ENCODE measurements at regions not wholly inside any gene's neighbourhood (a gene's known extent, or its start where the extent isn't known, plus 50 kb on each side); places are given as distances from the start of the nearest gene placed in this dataset.
"Not testable (repeated sequence)": the region's sequence is repeated elsewhere in the genome, so short reads cannot be mapped to it uniquely, and the experiment has no call there.

DNA sequence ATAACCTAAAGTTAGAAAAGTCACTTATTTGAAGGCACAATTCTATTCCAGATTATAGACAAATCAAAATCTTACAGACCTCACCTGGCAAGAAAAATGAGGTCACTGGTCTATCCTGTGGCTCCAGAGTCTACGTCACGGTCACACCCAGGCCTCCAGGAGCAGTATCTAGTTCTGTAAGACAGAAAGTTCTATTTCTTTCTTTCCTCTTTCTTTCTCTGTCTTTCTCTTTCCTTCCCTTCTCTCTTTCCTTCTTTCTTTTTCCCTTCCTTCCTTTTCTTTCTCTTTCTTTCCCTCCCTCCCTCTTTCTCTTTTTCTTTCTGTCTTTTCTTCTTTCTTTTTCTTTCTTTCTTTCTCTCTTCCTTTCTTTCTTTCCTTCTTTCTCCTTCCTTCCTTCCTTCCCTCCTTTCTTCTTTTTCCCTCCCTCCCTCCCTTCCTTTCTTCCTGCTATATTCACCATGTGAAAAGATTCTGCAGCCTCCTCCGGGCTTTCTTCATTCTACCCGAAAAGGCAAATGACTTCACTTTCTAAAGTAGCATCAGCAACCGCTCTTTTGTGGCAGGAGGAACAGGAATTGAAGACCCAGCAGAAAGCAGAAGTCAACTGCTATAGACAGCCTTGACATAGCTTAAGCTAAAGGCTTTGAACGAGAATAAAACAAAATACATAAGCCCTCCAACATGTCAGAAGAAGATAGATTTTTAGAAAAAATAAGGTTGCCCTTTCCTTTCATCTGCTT, 83.9 kb upstream of the SIRPG start:
- H3K27ac ChIP-seq, result no peak overlapping the region
- no peak for TF ChIP-seq CTCF (IDR thresholded peaks at IDR 0.05)
- DNase-seq (no peak), FAIRE-seq (no peak), ATAC-seq (no peak)
- no peaks in the 10 kb centered on the region for H3K9me3 ChIP-seq
- H3K4me1 ChIP-seq, result no peaks in the 10 kb centered on the region
- H3K36me3 ChIP-seq, result no peaks in the 10 kb centered on the region
- H3K27me3 ChIP-seq, result no peaks in the 10 kb centered on the region
- H3K4me3 ChIP-seq, result no peak overlapping the region
- intact Hi-C loops (cut with DNase I), result no loop called here
- WGBS, 2 donors, result 54 to 65% methylated on average over 6 of the region's 6 CpGs

- no peak for FAIRE-seq
- Histone ChIP-seq H3K9me3 (no peaks in the 10 kb centered on the region), H3K4me3 (no peak overlapping the region), H3K27me3 (no peaks in the 10 kb centered on the region), H3K27ac (no peak overlapping the region), H3K36me3 (no peaks in the 10 kb centered on the region), H3K4me1 (no peaks in the 10 kb centered on the region)
- DNase-seq, result no peak
- no peak for TF ChIP-seq CTCF (IDR thresholded peaks at IDR 0.05)
- 41 to 71% methylated on average over 1 of the region's 1 CpG for WGBS, 2 donors
- intact Hi-C loops (cut with DNase I), result no loop called here
- ATAC-seq, result no peak
Observed at GRCh38 chr20:1737134-1737533, 79.6 kb upstream of the SIRPG start.

DNA sequence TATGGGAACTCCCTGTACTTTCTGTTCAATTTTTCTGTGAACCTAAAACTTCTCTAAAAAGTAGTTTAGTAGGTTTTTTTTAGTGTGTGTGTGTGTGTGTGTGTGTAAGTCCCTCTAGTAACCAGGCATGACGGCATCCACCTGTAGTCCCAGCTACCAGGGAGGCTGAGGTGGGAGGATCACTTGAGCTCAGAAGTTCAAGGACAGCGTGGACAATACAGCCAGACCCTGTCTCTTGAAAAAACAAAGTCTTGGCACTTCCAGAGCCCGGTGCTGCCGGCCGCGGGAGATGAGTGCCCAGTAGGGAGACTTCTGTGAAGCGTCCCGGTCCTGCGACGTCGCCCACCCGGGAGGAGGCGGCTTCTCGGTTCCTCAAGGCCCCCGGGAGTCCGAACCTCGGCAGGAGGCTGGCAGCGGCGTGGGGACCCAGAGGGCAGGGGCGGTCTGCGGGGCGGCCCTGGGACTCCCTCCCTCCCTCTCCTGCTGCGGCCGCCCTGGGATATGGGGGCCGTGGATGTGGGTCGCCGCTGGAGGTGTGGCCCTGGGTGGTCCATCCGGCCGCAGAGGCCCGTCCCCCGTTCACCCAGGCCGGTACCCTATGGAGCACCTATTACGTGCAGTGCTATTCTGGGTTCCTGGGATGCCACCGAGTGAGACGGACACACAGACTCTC, 78.0 kb upstream of the SIRPG start:
- ATAC-seq (no peak), FAIRE-seq (no peak)

DNA sequence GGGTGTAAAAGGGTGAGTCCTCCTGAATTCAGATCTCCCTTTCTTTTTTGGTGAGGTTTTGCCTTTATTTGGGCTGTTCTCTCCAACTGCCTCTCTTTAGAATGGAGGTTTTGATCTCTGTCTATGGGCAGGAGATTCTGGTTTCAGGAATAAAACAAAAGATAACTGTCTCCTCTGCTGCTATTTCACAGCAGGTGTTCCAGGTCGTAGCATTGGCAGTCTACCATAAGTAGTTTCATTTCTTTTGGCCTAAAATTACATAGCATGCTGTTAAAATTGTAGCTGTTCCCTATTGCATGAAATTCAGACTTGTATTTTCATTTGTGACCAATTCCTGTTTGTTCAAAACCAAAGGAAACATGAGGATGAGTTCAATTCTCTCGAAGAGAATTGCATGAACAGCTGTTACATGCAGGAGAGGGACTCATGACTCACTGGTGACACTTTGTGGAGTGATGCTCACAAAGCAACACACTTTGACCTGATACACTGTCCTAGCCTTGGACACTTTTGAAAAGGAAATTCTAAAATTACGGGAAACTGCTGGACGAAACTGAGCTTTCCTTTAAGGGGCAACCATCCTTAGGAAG, 76.8 kb upstream of the SIRPG start:
- FAIRE-seq (no peak), ATAC-seq (no peak), DNase-seq (no peak)
- H3K27me3 ChIP-seq, result no peaks in the 10 kb centered on the region
- intact Hi-C loops (cut with DNase I), result no loop called here
- no peaks in the 10 kb centered on the region for H3K36me3 ChIP-seq
- H3K4me1 ChIP-seq, result no peaks in the 10 kb centered on the region
- H3K9me3 ChIP-seq, result no peaks in the 10 kb centered on the region
- no peak for TF ChIP-seq CTCF (IDR thresholded peaks at IDR 0.05)
- H3K4me3 ChIP-seq, result no peak overlapping the region
- 46 to 47% methylated on average over 4 of the region's 4 CpGs for WGBS, 2 donors
- no peak overlapping the region for H3K27ac ChIP-seq

More for the DNA sequence above, 78.0 kb upstream of the SIRPG start:
- DNase-seq, result peak in 2 of 6 donors; percentile 16 to 55
- no peak for TF ChIP-seq CTCF (IDR thresholded peaks at IDR 0.05)
- Histone ChIP-seq H3K27me3 (no peaks in the 10 kb centered on the region), H3K36me3 (no peaks in the 10 kb centered on the region), H3K4me3 (no peak overlapping the region), H3K9me3 (no peaks in the 10 kb centered on the region), H3K4me1 (no peaks in the 10 kb centered on the region), H3K27ac (no peak overlapping the region)
- 74 to 83% methylated on average over 31 to 35 of the region's 35 CpGs for WGBS, 2 donors
- intact Hi-C loops (cut with DNase I), result no loop called here

DNA sequence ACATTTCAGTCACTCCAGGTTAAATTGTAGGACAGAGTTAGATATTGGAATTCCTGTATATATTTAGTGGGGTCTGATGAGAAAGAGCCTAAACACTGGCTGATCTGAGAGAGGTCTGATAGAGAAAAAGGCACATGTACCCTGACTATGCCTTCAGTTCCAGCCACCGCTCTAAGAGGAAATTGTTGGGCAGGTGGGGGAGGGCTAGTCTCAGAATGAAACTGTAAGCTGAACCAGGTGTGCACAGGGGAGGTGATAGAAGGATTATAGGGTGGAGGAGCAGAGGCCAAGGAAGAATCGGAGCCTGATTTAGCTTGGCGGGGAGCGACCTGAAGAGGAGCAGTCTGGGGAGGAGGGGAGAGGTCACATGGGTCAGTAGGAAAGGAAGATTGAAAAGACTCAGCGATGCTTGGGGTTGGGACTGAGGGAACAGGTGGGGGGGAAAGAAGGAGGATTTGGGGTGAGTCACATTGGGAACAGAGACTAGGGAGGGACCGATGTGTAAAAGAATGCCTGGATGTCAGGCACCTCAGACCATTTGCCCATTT, 74.3 kb upstream of the SIRPG start:
- 61 to 69% methylated on average over 6 of the region's 6 CpGs for WGBS, 2 donors
- H3K27me3 ChIP-seq; DNase-seq; H3K9me3 ChIP-seq; ATAC-seq; H3K4me1 ChIP-seq; H3K36me3 ChIP-seq; intact Hi-C loops (cut with DNase I); FAIRE-seq; H3K27ac ChIP-seq; H3K4me3 ChIP-seq: not testable (repeated sequence)

GRCh38 chr20:1730981-1731711, 73.6 kb upstream of the SIRPG start:
- H3K36me3 ChIP-seq; intact Hi-C loops (cut with DNase I); H3K4me1 ChIP-seq; H3K27ac ChIP-seq; ATAC-seq; H3K27me3 ChIP-seq; DNase-seq; FAIRE-seq; H3K9me3 ChIP-seq; H3K4me3 ChIP-seq: not testable (repeated sequence)
- 30 to 42% methylated on average over 8 of the region's 8 CpGs for WGBS, 2 donors

- H3K9me3 ChIP-seq; H3K27ac ChIP-seq; FAIRE-seq; intact Hi-C loops (cut with DNase I); H3K27me3 ChIP-seq; H3K4me3 ChIP-seq; DNase-seq; ATAC-seq; H3K36me3 ChIP-seq; H3K4me1 ChIP-seq: not testable (repeated sequence)
- 63 to 79% methylated on average over 3 of the region's 3 CpGs for WGBS, 2 donors
Observed at GRCh38 chr20:1727303-1727702, 69.7 kb upstream of the SIRPG start.

All from pancreas (tissue), 10 donors.